HCT116 (cell line): ENCODE measurements at regions not wholly inside any gene's neighbourhood (a gene's known extent, or its start where the extent isn't known, plus 50 kb on each side); places are given as distances from the start of the nearest gene placed in this dataset.

Source experiments
- ATF3 ChIP-seq: IDR thresholded peaks from 2 replicates; pipeline ENCODE4 v1.6.1; 2012
- CBX3 ChIP-seq: IDR thresholded peaks from 2 replicates; pipeline ENCODE4 v1.6.1; 2012; ENCODE audit warnings: low read depth
- CTCF ChIP-seq, 3 experiments: fragments of 200-600 bp in 1 of 3; sonication (generic) in 1 of 3; IDR thresholded peaks in 2 of 3; conservative IDR thresholded peaks in 1 of 3; 2 replicates each; pipeline ENCODE4 v1.5.1; 2012 to 2017; ENCODE audit warnings: low read depth in 2 of 3, low read length in 2 of 3, antibody characterized with exemption in 1 of 3, borderline replicate concordance in 1 of 3, control low read depth in 1 of 3, mild to moderate bottlenecking in 1 of 3, mixed read lengths in 1 of 3, mixed run types in 1 of 3, moderate library complexity in 1 of 3; ENCODE audit not compliant: insufficient read depth in 1 of 3
- EGR1 ChIP-seq: IDR thresholded peaks from 2 replicates; pipeline ENCODE4 v1.6.1; 2012; ENCODE audit warnings: low read depth
- EZH2 ChIP-seq: fragments of 200-600 bp; sonication (generic); IDR thresholded peaks from 2 replicates; pipeline ENCODE4 v1.6.1; 2017; ENCODE audit warnings: antibody characterized with exemption, mixed run types
- EZH2phosphoT487 ChIP-seq: fragments of 200-600 bp; IDR thresholded peaks from 2 replicates; pipeline ENCODE4 v1.6.1; 2018; ENCODE audit warnings: antibody characterized with exemption, borderline replicate concordance
- MAX ChIP-seq: IDR thresholded peaks from 2 replicates; pipeline ENCODE4 v1.6.1; 2012
- POLR2A ChIP-seq: IDR thresholded peaks from 2 replicates; pipeline ENCODE4 v1.7.0; 2011; ENCODE audit warnings: borderline replicate concordance; ENCODE audit not compliant: insufficient read depth, insufficient read length; ENCODE audit errors: extremely low read depth
- POLR2AphosphoS5 ChIP-seq: IDR thresholded peaks from 2 replicates; pipeline ENCODE4 v1.6.1; 2011; ENCODE audit warnings: mild to moderate bottlenecking, low read depth, low read length, moderate library complexity
- RAD21 ChIP-seq: IDR thresholded peaks from 2 replicates; pipeline ENCODE4 v1.6.1; 2012; ENCODE audit warnings: low read depth, mild to moderate bottlenecking
- REST ChIP-seq: IDR thresholded peaks from 2 replicates; pipeline ENCODE4 v1.6.1; 2012; ENCODE audit warnings: low read depth
- SP1 ChIP-seq: IDR thresholded peaks from 2 replicates; pipeline ENCODE4 v1.6.1; 2012; ENCODE audit warnings: low read depth
- YY1 ChIP-seq: IDR thresholded peaks from 2 replicates; pipeline ENCODE4 v1.6.1; 2011; ENCODE audit warnings: low read length, low read depth, moderate library complexity, mild to moderate bottlenecking; ENCODE audit not compliant: insufficient replicate concordance; ENCODE audit errors: extremely low read depth
- ZNF274 ChIP-seq: fragments of 200-500 bp; sonication (Bioruptor generic); IDR thresholded peaks from 2 replicates; pipeline ENCODE4 v1.6.1; 2014; ENCODE audit warnings: mild to moderate bottlenecking, low read depth, low read length, inconsistent platforms

- TF ChIP-seq ZNF274: no peak
- no peak for TF ChIP-seq CTCF (IDR thresholded peaks at IDR 0.05 in 2 of 3, conservative IDR thresholded peaks at IDR 0.05 in 1 of 3; ENCODE audit: borderline replicate concordance in 1 of 3, insufficient read depth in 1 of 3, low read depth in 2 of 3, low read length in 2 of 3)
- no peak for TF ChIP-seq ATF3
- no peak for TF ChIP-seq YY1
- TF ChIP-seq POLR2A: no peak
- no peak for TF ChIP-seq SP1
- TF ChIP-seq REST: no peak
- TF ChIP-seq EZH2: no peak
- no peak for TF ChIP-seq EGR1
- TF ChIP-seq MAX: no peak
- no peak for TF ChIP-seq EZH2phosphoT487
- TF ChIP-seq RAD21: no peak
- no peak for TF ChIP-seq POLR2AphosphoS5
- no peak for TF ChIP-seq CBX3
Measured at GRCh38 chr4:8732681-8733243, 138.9 kb downstream of the HMX1 start.
